Breast epithelium (tissue), 4 donors: ENCODE measurements at regions not wholly inside any gene's neighbourhood (a gene's known extent, or its start where the extent isn't known, plus 50 kb on each side); places are given as distances from the start of the nearest gene placed in this dataset.

Experiments used
- DNase-seq, 2 donors: peaks; one replicate each; pipeline ENCODE4 v3.0.0-alpha.2; 2019; ENCODE audit warnings: low spot score in 2 of 2
- H3K27ac ChIP-seq, 2 donors: fragments of 200-600 bp; sonication (generic) in 1 of 2; one replicate each; pipeline ENCODE4 v1.5.1; 2016 to 2019; ENCODE audit warnings: mild to moderate bottlenecking in 1 of 2
- H3K27me3 ChIP-seq, 2 donors: fragments of 200-600 bp; sonication (generic) in 1 of 2; one replicate each; pipeline versions ENCODE4 v1.5.1 to v1.6.0; 2017 to 2019; ENCODE audit warnings: control low read depth in 1 of 2, mild to moderate bottlenecking in 1 of 2
- H3K36me3 ChIP-seq: fragments of 200-600 bp; one replicate; pipeline ENCODE4 v1.5.1; 2019
- H3K4me1 ChIP-seq, 2 donors: fragments of 200-600 bp; sonication (generic); one replicate each; pipeline ENCODE4 v1.5.1; 2016 to 2019; ENCODE audit warnings: control low read depth in 1 of 2
- H3K4me3 ChIP-seq, 3 donors: fragments of 200-600 bp; sonication (generic); 1 replicate in 2 of 3; 2 replicates in 1 of 3; pipeline ENCODE4 v1.5.1; 2016 to 2019; ENCODE audit warnings: mild to moderate bottlenecking in 3 of 3, moderate library complexity in 2 of 3
- H3K9me3 ChIP-seq, 2 donors: fragments of 200-600 bp; sonication (generic) in 1 of 2; one replicate each; pipeline ENCODE4 v1.5.1; 2016 to 2019; ENCODE audit warnings: control low read depth in 1 of 2
- CTCF ChIP-seq, 3 donors: fragments of 450-650 bp; IDR thresholded peaks; one replicate each; pipeline ENCODE4 v1.5.1; 2016 to 2017; ENCODE audit warnings: antibody characterized with exemption in 3 of 3, mild to moderate bottlenecking in 3 of 3, moderate library complexity in 3 of 3
- POLR2A ChIP-seq: fragments of 450-650 bp; IDR thresholded peaks from one replicate; pipeline ENCODE4 v1.6.1; 2016; ENCODE audit warnings: antibody characterized with exemption, mild to moderate bottlenecking, moderate library complexity
- POLR2AphosphoS5 ChIP-seq, 3 donors: sonication (generic); formaldehyde crosslinking; IDR thresholded peaks; one replicate each; pipeline ENCODE4 v1.6.1; 2017; ENCODE audit warnings: antibody characterized with exemption in 3 of 3
- intact Hi-C: fragments of 100-400 bp; cut with DNase I; formaldehyde crosslinking; loops from one replicate; pipeline ENCODE4 v1.15.1; 2023; ENCODE audit warnings: low total_unique reads

- H3K4me1 ChIP-seq: no peaks in the 10 kb centered on the region
These were observed 1043.6 kb downstream of the TUSC7 start for GRCh38 chr3:117752984-117753717.

GRCh38 chr3:117754058-117754457 is 1044.5 kb downstream of the TUSC7 start:
- H3K36me3 ChIP-seq: no peaks in the 10 kb centered on the region
- no peak overlapping the region for H3K4me3 ChIP-seq
- DNase-seq: no peak
- no peak overlapping the region for H3K27ac ChIP-seq
- TF ChIP-seq POLR2A (no peak), CTCF (IDR thresholded peaks at IDR 0.05) (no peak), POLR2AphosphoS5 (IDR thresholded peaks at IDR 0.05) (no peak)
- intact Hi-C loops: no loop called here
- no peaks in the 10 kb centered on the region for H3K9me3 ChIP-seq
- H3K4me1 ChIP-seq: no peaks in the 10 kb centered on the region
- no peaks in the 10 kb centered on the region for H3K27me3 ChIP-seq

More at GRCh38 chr3:117752984-117753717, 1043.6 kb downstream of the TUSC7 start:
- no peak overlapping the region for H3K27ac ChIP-seq
- intact Hi-C loops: no loop called here
- DNase-seq: no peak
- no peak overlapping the region for H3K4me3 ChIP-seq
- no peaks in the 10 kb centered on the region for H3K9me3 ChIP-seq
- H3K36me3 ChIP-seq: no peaks in the 10 kb centered on the region
- no peak for TF ChIP-seq CTCF (IDR thresholded peaks at IDR 0.05)
- H3K27me3 ChIP-seq: no peaks in the 10 kb centered on the region

GRCh38 chr3:117754841-117755240 is 1045.3 kb downstream of the TUSC7 start:
- H3K4me3 ChIP-seq: no peak overlapping the region
- no peaks in the 10 kb centered on the region for H3K9me3 ChIP-seq
- no peaks in the 10 kb centered on the region for H3K27me3 ChIP-seq
- no peaks in the 10 kb centered on the region for H3K4me1 ChIP-seq
- H3K27ac ChIP-seq: no peak overlapping the region
- H3K36me3 ChIP-seq: no peaks in the 10 kb centered on the region
- no peak for DNase-seq
- TF ChIP-seq POLR2A: no peak
- TF ChIP-seq CTCF (IDR thresholded peaks at IDR 0.05): no peak
- no peak for TF ChIP-seq POLR2AphosphoS5 (IDR thresholded peaks at IDR 0.05)
- intact Hi-C loops: no loop called here

- no peak overlapping the region for H3K27ac ChIP-seq
- no peaks in the 10 kb centered on the region for H3K27me3 ChIP-seq
- intact Hi-C loops: no loop called here
- TF ChIP-seq POLR2A: no peak
- no peak for TF ChIP-seq CTCF (IDR thresholded peaks at IDR 0.05)
- no peak for TF ChIP-seq POLR2AphosphoS5 (IDR thresholded peaks at IDR 0.05)
- no peak for DNase-seq
- H3K9me3 ChIP-seq: no peaks in the 10 kb centered on the region
- no peaks in the 10 kb centered on the region for H3K36me3 ChIP-seq
- no peak overlapping the region for H3K4me3 ChIP-seq
- H3K4me1 ChIP-seq: no peaks in the 10 kb centered on the region
These were observed 1047.0 kb downstream of the TUSC7 start for GRCh38 chr3:117756563-117756962.

- Histone ChIP-seq H3K4me1 (no peaks in the 10 kb centered on the region), H3K27ac (no peak overlapping the region), H3K4me3 (no peak overlapping the region), H3K27me3 (no peaks in the 10 kb centered on the region), H3K9me3 (no peaks in the 10 kb centered on the region), H3K36me3 (no peaks in the 10 kb centered on the region)
- no peak for TF ChIP-seq POLR2AphosphoS5 (IDR thresholded peaks at IDR 0.05)
- TF ChIP-seq POLR2A: no peak
- TF ChIP-seq CTCF (IDR thresholded peaks at IDR 0.05): no peak
- DNase-seq: no peak
- intact Hi-C loops: no loop called here
These were observed 1052.4 kb downstream of the TUSC7 start for GRCh38 chr3:117761703-117762620.
